ENCODE measurements at regions not wholly inside any gene's neighbourhood (a gene's known extent, or its start where the extent isn't known, plus 50 kb on each side); places are given as distances from the start of the nearest gene placed in this dataset.

DNA sequence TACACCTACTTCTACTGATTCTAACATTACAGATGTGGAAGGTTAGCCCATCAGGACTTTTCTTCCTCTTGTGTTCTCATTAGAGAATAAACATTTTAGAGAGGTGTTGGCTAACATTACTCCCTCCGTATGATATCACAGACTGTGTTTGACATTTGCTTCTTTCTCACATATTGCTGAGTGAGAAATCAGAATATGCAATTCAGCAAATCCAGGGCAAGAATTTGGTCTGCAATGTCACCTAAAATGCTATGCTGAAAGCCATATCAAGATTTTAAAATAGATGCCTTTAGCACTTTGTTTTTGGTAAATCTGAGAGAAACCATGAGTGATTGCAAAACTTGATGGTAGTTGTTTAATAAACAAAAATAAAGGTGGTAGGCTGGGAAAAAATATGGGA, 319.1 kb downstream of the C4orf33 start:
- no peak for DNase-seq (ENCODE audit: low read depth in 2 of 2)

- DNase-seq (ENCODE audit: low read depth in 2 of 2): no peak
Observed at GRCh38 chr4:129420637-129421036, 324.7 kb downstream of the C4orf33 start.

DNA sequence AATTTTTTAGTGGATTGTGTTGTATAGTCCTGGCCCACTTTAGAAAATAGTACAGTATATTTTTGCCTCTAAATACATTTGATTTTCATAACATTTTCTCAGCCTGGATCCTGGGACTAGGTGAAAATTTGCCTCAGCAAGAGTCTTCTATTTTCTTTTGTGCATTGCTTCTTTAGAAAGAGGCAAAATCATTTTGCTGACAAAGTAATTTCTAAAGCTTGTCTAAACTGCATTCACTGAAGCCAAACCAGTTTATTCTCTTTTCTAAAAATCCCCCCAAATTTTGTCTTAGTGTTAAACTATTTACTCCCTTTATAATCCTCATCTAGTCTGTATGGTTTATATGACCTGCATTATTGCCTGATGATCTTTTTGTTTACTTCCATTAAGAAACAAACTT, 326.3 kb downstream of the C4orf33 start:
- no peak for DNase-seq (ENCODE audit: low read depth in 2 of 2)

GRCh38 chr4:129428454-129428853, 332.5 kb downstream of the C4orf33 start:
- DNase-seq (ENCODE audit: low read depth in 2 of 2): no peak

GRCh38 chr4:129429581-129430320, 333.8 kb downstream of the C4orf33 start:
- no peak for DNase-seq (ENCODE audit: low read depth in 2 of 2)

GRCh38 chr4:129437347-129437746, 341.4 kb downstream of the C4orf33 start:
- DNase-seq (ENCODE audit: low read depth in 2 of 2): no peak

- DNase-seq (ENCODE audit: low read depth in 2 of 2): no peak
Observed at GRCh38 chr4:129438456-129438981, 342.6 kb downstream of the C4orf33 start.

GRCh38 chr4:129446074-129446473, 350.1 kb downstream of the C4orf33 start:
- no peak for DNase-seq (ENCODE audit: low read depth in 2 of 2)

GRCh38 chr4:129453524-129454200, 357.7 kb downstream of the C4orf33 start:
- DNase-seq (ENCODE audit: low read depth in 2 of 2): no peak

- DNase-seq (ENCODE audit: low read depth in 2 of 2): no peak
Observed at GRCh38 chr4:129455482-129455881, 359.5 kb downstream of the C4orf33 start.

- no peak for DNase-seq (ENCODE audit: low read depth in 2 of 2)
Observed at GRCh38 chr4:129468624-129469023, 372.7 kb downstream of the C4orf33 start.

GRCh38 chr4:129474698-129475097, 378.7 kb downstream of the C4orf33 start:
- no peak for DNase-seq (ENCODE audit: low read depth in 2 of 2)

DNA sequence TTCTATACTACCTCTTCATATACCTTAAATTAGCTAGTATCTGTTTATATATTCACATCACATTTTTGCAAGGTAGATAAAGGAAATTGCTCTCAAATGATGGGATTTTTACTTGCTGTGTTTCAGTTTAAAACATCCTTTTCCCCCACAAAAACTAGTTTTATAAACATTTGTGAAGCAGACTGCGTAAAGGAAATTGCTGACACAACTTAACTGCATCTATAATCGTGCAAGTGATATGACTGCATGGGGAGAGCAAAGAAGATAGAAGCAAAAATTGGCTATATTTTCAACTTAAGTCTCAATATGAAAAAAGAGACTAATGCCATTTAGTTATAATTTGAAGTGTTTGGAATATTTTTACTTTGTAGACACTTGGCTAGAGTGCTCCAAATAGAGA, 385.2 kb downstream of the C4orf33 start:
- no peak for DNase-seq (ENCODE audit: low read depth in 2 of 2)

DNA sequence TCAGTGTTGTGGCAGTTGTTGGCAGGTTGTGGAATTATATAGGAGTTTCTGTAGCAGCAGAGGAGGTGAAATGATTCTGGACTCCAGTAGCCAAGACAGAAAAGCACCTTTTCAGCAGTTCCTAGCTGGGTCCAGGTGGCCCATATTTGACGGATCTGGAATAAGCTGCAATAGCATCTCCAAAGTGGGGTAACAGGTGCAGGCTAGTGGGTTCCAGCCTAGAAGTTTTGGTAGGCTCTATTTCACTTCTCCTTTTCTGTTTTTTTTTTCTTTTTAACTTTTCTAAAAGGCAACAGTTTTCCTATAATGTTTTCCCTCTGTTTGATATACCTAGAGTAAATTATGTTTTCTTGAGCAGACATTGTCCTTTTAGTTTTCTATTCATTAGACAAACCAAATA, 392.5 kb downstream of the C4orf33 start:
- no peak for DNase-seq (ENCODE audit: low read depth in 2 of 2)

DNA sequence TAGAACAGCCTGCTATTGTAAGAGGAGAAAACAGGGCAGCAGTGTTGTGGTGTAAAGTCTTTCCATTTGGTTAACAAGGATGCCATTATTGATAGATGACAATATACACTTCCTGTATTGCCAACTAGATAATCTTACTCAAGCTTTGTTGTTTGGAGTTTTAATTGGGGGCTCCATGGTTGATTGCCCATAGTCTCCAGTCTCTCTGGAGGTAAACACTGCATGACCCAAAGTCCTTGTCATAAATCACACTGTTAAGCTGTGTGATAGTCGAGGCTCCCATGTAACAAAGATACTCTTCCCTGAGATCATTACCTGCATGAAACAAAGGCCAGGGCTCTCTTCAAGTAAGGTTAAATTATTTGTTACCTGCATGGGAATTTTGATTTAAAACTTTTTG, 394.6 kb downstream of the C4orf33 start:
- DNase-seq (ENCODE audit: low read depth in 2 of 2): no peak

DNA sequence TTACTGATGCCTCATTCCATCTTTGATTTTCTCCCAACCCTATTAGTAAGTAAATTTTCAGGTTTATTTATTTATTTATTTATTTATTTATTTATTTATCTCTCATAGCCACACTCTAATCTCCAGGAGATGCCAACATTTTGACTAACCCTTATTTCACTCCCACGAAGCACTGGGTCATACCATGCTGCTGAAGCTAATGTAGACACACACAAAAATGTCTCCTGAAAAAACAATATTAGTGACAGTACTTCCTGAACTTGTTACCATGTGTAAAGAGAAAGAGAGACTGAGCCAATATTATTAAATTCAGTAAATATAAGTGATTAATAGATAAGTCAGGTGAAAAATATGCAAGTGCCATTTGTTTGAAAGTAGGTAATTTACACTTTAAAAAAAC, 402.7 kb downstream of the C4orf33 start:
- no peak for DNase-seq (ENCODE audit: low read depth in 2 of 2)

GRCh38 chr4:129514852-129515251, 418.9 kb downstream of the C4orf33 start:
- DNase-seq (ENCODE audit: low read depth in 2 of 2): no peak

DNA sequence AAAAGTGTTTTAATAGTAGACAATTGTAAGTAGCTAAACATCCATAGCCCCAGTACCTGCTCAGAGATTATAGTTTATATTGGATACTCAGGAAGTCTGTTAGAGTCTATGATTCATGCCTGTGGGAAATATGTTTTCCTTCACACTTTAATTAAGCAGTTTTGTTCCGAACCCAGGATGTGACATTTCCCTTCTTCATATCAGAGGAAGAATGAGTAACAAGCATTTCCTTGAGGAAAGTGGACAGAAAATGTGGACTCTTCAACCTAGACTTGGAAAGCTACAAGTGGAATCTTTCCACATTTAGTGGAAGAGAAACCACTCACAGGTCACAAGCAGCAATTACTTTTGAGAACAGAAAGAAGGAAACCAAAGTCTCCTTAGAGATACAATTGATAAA, 419.4 kb downstream of the C4orf33 start:
- DNase-seq (ENCODE audit: low read depth in 2 of 2): no peak

GRCh38 chr4:129526812-129527211, 430.9 kb downstream of the C4orf33 start:
- DNase-seq (ENCODE audit: low read depth in 2 of 2): no peak

GRCh38 chr4:129531253-129531652, 435.3 kb downstream of the C4orf33 start:
- DNase-seq (ENCODE audit: low read depth in 2 of 2): no peak

DNA sequence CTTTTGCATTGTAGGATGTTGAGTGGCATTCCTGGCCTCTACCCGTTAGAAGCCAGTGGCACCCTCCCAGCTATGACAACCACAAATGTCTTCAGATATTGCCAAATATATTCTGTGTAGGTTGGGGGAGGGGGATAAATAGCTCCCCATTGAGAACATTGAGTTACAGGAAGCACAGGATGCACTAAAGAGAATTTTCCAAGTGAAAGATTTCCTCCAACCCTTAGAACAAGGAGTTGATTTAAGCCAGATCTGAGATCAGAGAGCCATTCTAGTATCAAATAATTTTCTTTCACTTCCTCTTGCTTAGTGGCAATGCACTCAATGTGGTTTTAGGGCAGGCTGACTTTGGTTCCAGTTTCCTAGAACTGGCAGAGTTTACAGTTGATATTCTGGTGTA, 436.6 kb downstream of the C4orf33 start:
- DNase-seq (ENCODE audit: low read depth in 2 of 2): no peak

- no peak for DNase-seq (ENCODE audit: low read depth in 2 of 2)
Observed at GRCh38 chr4:129543299-129543698, 447.3 kb downstream of the C4orf33 start.

GRCh38 chr4:129545599-129546278, 449.8 kb downstream of the C4orf33 start:
- no peak for DNase-seq (ENCODE audit: low read depth in 2 of 2)

Measured in stimulated activated CD8-positive, alpha-beta memory T cell treated with anti-CD3 and anti-CD28 coated beads, Interleukin-2, amount 100 ng/mL, for 48 hours (primary cell).